GM12872 (cell line): ENCODE measurements at regions not wholly inside any gene's neighbourhood (a gene's known extent, or its start where the extent isn't known, plus 50 kb on each side); places are given as distances from the start of the nearest gene placed in this dataset.

Experiments used
- CTCF ChIP-seq: IDR thresholded peaks from 3 replicates; pipeline ENCODE4 v1.5.1; 2011; ENCODE audit warnings: low read depth, mild to moderate bottlenecking, low read length, moderate library complexity; ENCODE audit not compliant: insufficient read depth

- no peak for TF ChIP-seq CTCF
Observed at GRCh38 chr2:236694146-236694888, 124.7 kb downstream of the ACKR3 start.

GRCh38 chr2:236696834-236697233, 127.2 kb downstream of the ACKR3 start:
- TF ChIP-seq CTCF = no peak

GRCh38 chr2:236698016-236698627, 128.5 kb downstream of the ACKR3 start:
- TF ChIP-seq CTCF = no peak

- no peak for TF ChIP-seq CTCF
Observed at GRCh38 chr2:236700703-236701102, 131.1 kb downstream of the ACKR3 start.

GRCh38 chr2:236702657-236703372, 133.2 kb downstream of the ACKR3 start:
- no peak for TF ChIP-seq CTCF

- TF ChIP-seq CTCF = no peak
Observed at GRCh38 chr2:236703373-236703709, 133.7 kb downstream of the ACKR3 start.

GRCh38 chr2:236703906-236704305, 134.3 kb downstream of the ACKR3 start:
- no peak for TF ChIP-seq CTCF
